HG03139 (cell line): ENCODE measurements at regions not wholly inside any gene's neighbourhood (a gene's known extent, or its start where the extent isn't known, plus 50 kb on each side); places are given as distances from the start of the nearest gene placed in this dataset.
"Not testable (repeated sequence)": the region's sequence is repeated elsewhere in the genome, so short reads cannot be mapped to it uniquely, and the experiment has no call there.

ENCODE experiments used
- ATAC-seq: cut with Tn5 transposase; IDR thresholded peaks from one replicate; pipeline ENCODE4 v1.9.1; 2021; ENCODE audit not compliant: unreplicated experiment

DNA sequence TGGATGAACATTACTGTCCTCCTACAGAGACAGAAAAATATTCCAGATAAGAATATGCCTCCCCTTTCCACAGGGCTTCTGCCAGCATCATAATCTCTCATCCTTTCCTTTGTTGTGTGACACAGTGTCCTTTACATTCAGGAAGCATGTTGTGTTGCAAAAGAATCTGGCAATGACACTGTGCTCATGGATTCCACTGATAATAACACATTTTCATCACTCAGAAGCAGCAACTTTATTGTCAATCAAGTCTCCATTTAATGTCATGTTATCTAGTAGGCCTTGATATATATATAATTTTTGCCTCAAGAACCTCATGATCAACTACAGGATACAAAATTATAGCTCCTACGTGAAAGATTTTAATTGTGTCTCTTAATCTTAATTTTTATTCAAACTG is 833.9 kb downstream of the FSTL5 start:
- ATAC-seq = no peak

DNA sequence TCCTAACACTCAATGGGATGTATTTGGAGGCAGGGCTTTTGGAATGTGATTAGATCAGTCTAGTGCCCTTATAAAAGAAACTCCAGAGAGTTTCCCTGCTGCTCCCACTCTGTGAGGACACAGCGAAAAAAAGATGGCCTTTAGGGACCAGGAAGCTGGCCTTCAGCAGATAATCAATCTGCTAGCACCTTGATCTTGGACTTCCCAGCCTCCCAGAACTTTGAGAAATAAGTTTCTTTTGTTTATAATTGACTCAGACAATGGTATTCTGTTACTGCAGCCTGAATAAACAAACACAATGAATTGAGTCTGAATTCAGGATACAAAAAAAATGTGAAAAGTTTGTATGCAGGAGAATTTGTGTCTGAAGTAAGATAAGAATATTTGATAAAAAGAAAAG is 842.1 kb downstream of the FSTL5 start:
- no peak for ATAC-seq

GRCh38 chr4:161320377-161320776 is 843.4 kb downstream of the FSTL5 start:
- ATAC-seq = peak; percentile 58

- no peak for ATAC-seq
Measured at GRCh38 chr4:161317000-161317399, 846.8 kb downstream of the FSTL5 start.

DNA sequence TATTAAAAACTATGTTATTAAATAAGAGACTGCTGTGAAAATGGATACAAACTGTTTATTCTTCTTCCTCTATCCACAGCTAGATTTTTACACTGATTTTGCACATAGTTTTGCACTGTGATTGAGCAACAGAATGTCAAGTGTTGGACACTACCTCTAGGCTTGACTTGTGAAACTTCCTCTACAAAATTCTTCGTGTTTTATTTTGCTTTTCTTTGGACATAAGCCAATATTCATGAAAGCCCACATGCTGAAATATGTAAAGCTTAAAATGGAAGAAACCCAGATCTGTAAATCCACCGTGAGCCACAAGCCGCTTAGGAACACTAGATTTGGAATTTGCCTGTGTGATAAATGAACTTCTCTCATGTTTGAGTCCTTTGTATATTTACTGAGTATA is 849.4 kb downstream of the FSTL5 start:
- no peak for ATAC-seq

DNA sequence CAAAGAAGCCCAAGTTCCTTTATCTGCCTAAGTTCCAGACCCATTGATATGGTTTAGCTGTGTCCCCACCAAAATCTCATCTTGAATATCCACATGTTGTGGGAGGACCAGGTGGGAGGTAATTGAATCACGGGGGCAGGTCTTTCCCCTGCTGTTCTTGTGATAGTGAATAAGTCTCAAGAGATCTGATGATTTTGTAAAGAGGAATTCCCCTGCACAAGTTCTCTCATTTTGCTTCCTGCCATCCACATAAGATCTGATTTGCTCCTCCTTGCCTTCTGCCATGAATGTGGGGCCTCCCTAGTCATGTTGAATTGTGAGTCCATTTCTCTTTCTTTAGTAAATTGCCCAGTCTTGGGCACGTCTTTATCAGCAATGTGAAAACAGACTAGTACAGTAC is 860.2 kb downstream of the FSTL5 start:
- no peak for ATAC-seq

GRCh38 chr4:161291222-161291621 is 872.6 kb downstream of the FSTL5 start:
- no peak for ATAC-seq

DNA sequence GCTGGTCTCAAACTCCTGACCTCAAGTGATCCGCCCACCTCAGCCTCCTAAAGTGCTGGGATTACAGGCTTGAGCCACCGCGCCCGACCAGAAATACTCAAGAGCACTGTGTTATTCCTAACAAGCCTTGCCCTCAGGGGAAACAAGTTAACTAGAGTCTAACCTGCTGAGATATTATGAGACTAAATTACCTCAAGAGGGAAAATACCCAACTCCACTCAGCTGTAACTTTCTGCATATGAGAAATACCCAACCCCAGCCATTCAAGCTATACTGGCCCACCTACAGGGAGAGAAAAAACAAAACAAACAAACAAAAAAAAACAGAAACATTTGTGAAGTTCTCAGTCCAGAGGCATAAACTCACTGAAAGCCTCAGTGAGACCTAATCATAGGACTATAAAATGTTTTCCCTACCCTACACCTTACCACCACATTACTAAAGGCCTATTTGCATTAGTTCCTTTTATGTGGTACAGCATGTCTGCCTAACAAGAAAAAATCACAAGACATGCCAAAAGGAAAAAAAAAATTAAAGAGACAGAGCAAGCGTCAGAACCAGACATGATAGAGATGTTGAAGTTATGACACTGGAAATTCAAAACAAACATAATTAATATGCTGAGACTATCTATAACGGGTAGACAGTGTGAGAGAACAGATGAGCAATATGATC is 876.0 kb downstream of the FSTL5 start:
- no peak for ATAC-seq

GRCh38 chr4:161285461-161285860 is 878.3 kb downstream of the FSTL5 start:
- ATAC-seq = no peak

DNA sequence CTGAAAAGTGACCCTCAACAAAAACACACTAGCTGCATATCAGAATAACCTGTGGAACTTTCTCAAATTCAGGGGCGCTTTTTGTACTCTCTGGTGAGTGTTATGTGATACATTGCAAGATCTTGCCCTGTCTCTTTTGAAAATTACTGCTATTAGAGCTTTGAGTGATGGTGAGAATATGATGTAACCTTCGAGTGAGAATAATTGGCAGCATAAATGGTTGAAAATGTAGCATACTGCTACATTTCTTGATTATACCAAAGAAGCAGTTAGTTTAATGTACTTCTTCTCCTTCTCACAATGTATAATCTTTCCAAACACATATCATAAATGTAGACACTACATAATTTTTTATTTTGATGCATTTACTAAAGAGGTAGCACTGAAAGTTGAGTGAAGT is 882.9 kb downstream of the FSTL5 start:
- no peak for ATAC-seq

- ATAC-seq = no peak
Measured at GRCh38 chr4:161279095-161279494, 884.7 kb downstream of the FSTL5 start.

GRCh38 chr4:161277150-161277787 is 886.5 kb downstream of the FSTL5 start:
- ATAC-seq = not testable (repeated sequence)

- ATAC-seq = no peak
Measured at GRCh38 chr4:161273607-161274006, 890.2 kb downstream of the FSTL5 start.

- ATAC-seq = no peak
Measured at GRCh38 chr4:161260819-161261218, 903.0 kb downstream of the FSTL5 start.

GRCh38 chr4:161256716-161257115 is 907.1 kb downstream of the FSTL5 start:
- no peak for ATAC-seq

GRCh38 chr4:161256172-161256571 is 907.6 kb downstream of the FSTL5 start:
- no peak for ATAC-seq

- no peak for ATAC-seq
Measured at GRCh38 chr4:161254375-161254774, 909.4 kb downstream of the FSTL5 start.

- no peak for ATAC-seq
Measured at GRCh38 chr4:161252520-161253141, 911.2 kb downstream of the FSTL5 start.

- ATAC-seq = no peak
Measured at GRCh38 chr4:161249779-161250440, 913.9 kb downstream of the FSTL5 start.

DNA sequence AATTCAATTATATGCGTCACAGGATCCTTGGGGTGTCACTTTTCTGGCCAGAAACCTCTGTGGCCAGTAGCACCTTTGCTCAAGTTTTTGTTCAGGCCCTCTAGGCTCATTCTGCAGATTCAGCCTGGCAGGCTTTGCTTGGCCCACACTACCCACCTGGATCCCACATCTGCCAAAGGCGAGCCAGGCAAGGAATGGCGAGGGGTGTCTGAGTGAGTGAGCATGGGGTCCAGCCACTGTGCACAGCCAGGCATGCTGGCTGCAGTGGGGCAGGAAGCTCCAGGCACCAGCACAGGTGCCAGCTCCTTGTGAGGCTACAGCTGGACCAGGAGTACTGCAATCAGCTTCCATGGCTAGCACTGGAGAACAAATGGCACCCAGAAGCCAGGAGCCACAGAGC is 914.9 kb downstream of the FSTL5 start:
- ATAC-seq = no peak

- no peak for ATAC-seq
Measured at GRCh38 chr4:161247831-161248230, 916.0 kb downstream of the FSTL5 start.

DNA sequence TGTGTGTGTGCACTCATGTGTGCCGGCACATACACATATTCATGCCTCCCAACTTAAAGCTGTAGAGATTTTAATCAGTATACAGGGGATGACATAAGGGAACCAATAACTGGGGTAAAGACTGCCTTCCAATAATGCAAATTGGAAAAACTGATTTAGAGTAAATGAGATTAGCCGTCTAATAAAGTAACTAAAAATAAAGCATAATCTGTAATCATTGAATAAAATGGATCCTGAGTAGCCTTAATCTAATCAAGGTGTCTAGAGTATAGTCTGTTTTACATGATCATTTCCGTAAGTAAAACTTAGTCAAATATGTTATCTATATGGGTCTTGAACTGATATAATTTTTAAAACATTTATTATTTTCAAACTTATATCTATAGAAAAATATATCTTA is 925.8 kb downstream of the FSTL5 start:
- ATAC-seq = no peak
